PFSK-1 (cell line): ENCODE measurements at regions not wholly inside any gene's neighbourhood (a gene's known extent, or its start where the extent isn't known, plus 50 kb on each side); places are given as distances from the start of the nearest gene placed in this dataset.

Source experiments
- POLR2AphosphoS5 ChIP-seq: IDR thresholded peaks from 2 replicates; pipeline ENCODE4 v1.6.1; 2012; ENCODE audit warnings: low read depth, mild to moderate bottlenecking, control low read depth, low read length, moderate library complexity
- SIN3A ChIP-seq: IDR thresholded peaks from 2 replicates; pipeline ENCODE4 v1.6.1; 2012; ENCODE audit warnings: mild to moderate bottlenecking, low read length, moderate library complexity, borderline replicate concordance; ENCODE audit not compliant: insufficient read depth
- TAF1 ChIP-seq: IDR thresholded peaks from 2 replicates; pipeline ENCODE4 v1.6.1; 2012; ENCODE audit warnings: low read length, control low read depth, borderline replicate concordance; ENCODE audit not compliant: insufficient read depth
- TF ChIP-seq, protein P1 (sequence below), 2 experiments: IDR thresholded peaks; 2 replicates each; pipeline versions ENCODE4 v1.6.1 to v1.8.0; 2011 to 2012; ENCODE audit warnings: low read depth in 2 of 2, low read length in 2 of 2, control low read depth in 1 of 2, inconsistent platforms in 1 of 2, mild to moderate bottlenecking in 1 of 2, moderate library complexity in 1 of 2; ENCODE audit not compliant: insufficient read depth in 1 of 2

DNA sequence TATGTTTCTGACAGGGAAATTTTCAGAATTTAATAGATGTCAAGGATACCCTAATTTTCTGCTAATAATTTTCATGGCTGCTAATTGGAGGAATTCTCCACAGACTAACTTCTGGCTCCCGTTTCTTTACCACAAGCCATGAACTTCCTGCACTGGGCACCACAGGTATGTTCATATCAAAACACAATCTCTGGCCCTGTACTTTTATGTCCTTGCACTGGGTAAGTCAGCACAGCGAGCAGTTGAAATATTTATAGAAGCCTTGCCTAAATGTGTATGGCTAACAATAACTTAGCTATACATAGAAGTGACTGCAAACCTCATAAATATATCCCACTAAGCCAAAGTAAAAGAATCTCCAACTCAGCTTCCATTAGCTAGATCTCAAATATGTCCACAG, 246.9 kb downstream of the ZIC1 start:
- TF ChIP-seq SIN3A (no peak), POLR2AphosphoS5 (no peak), TAF1 (no peak)
- TF ChIP-seq, protein P1, sequence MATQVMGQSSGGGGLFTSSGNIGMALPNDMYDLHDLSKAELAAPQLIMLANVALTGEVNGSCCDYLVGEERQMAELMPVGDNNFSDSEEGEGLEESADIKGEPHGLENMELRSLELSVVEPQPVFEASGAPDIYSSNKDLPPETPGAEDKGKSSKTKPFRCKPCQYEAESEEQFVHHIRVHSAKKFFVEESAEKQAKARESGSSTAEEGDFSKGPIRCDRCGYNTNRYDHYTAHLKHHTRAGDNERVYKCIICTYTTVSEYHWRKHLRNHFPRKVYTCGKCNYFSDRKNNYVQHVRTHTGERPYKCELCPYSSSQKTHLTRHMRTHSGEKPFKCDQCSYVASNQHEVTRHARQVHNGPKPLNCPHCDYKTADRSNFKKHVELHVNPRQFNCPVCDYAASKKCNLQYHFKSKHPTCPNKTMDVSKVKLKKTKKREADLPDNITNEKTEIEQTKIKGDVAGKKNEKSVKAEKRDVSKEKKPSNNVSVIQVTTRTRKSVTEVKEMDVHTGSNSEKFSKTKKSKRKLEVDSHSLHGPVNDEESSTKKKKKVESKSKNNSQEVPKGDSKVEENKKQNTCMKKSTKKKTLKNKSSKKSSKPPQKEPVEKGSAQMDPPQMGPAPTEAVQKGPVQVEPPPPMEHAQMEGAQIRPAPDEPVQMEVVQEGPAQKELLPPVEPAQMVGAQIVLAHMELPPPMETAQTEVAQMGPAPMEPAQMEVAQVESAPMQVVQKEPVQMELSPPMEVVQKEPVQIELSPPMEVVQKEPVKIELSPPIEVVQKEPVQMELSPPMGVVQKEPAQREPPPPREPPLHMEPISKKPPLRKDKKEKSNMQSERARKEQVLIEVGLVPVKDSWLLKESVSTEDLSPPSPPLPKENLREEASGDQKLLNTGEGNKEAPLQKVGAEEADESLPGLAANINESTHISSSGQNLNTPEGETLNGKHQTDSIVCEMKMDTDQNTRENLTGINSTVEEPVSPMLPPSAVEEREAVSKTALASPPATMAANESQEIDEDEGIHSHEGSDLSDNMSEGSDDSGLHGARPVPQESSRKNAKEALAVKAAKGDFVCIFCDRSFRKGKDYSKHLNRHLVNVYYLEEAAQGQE (IDR thresholded peaks at IDR 0.05; ENCODE audit: insufficient read depth in 1 of 2, low read depth in 2 of 2, low read length in 2 of 2) = no peak
